HG03135 (cell line): ENCODE measurements at regions not wholly inside any gene's neighbourhood (a gene's known extent, or its start where the extent isn't known, plus 50 kb on each side); places are given as distances from the start of the nearest gene placed in this dataset.
"Not testable (repeated sequence)": the region's sequence is repeated elsewhere in the genome, so short reads cannot be mapped to it uniquely, and the experiment has no call there.

Source experiments
- ATAC-seq: cut with Tn5 transposase; IDR thresholded peaks from one replicate; pipeline ENCODE4 v1.9.1; 2021; ENCODE audit warnings: mild to moderate bottlenecking, moderate library complexity; ENCODE audit not compliant: unreplicated experiment

GRCh38 chr14:105635560-105635959 lies 109.2 kb downstream of the TMEM121 start:
- no peak for ATAC-seq

- ATAC-seq = not testable (repeated sequence)
Measured at GRCh38 chr14:105636021-105636420, 109.6 kb downstream of the TMEM121 start.

- no peak for ATAC-seq
Measured at GRCh38 chr14:105636935-105637334, 110.6 kb downstream of the TMEM121 start.

- not testable (repeated sequence) for ATAC-seq
Measured at GRCh38 chr14:105637345-105637744, 111.0 kb downstream of the TMEM121 start.

- not testable (repeated sequence) for ATAC-seq
Measured at GRCh38 chr14:105639969-105640931, 113.9 kb downstream of the TMEM121 start.

GRCh38 chr14:105641075-105641937 lies 114.9 kb downstream of the TMEM121 start:
- ATAC-seq = no peak

- not testable (repeated sequence) for ATAC-seq
Measured at GRCh38 chr14:105641951-105642350, 115.6 kb downstream of the TMEM121 start.

GRCh38 chr14:105642486-105642885 lies 116.1 kb downstream of the TMEM121 start:
- not testable (repeated sequence) for ATAC-seq

GRCh38 chr14:105643406-105644052 lies 117.1 kb downstream of the TMEM121 start:
- ATAC-seq = not testable (repeated sequence)

- ATAC-seq = not testable (repeated sequence)
Measured at GRCh38 chr14:105644053-105644435, 117.7 kb downstream of the TMEM121 start.

GRCh38 chr14:105644457-105644856 lies 118.1 kb downstream of the TMEM121 start:
- not testable (repeated sequence) for ATAC-seq

- not testable (repeated sequence) for ATAC-seq
Measured at GRCh38 chr14:105644891-105645290, 118.5 kb downstream of the TMEM121 start.

GRCh38 chr14:105645389-105645788 lies 119.0 kb downstream of the TMEM121 start:
- not testable (repeated sequence) for ATAC-seq

- ATAC-seq = no peak
Measured at GRCh38 chr14:105646175-105646574, 119.8 kb downstream of the TMEM121 start.

- ATAC-seq = not testable (repeated sequence)
Measured at GRCh38 chr14:105646711-105647281, 120.4 kb downstream of the TMEM121 start.

GRCh38 chr14:105647426-105647783 lies 121.0 kb downstream of the TMEM121 start:
- not testable (repeated sequence) for ATAC-seq

- ATAC-seq = no peak
Measured at GRCh38 chr14:105647784-105648608, 121.6 kb downstream of the TMEM121 start.

GRCh38 chr14:105648609-105649535 lies 122.5 kb downstream of the TMEM121 start:
- ATAC-seq = not testable (repeated sequence)

GRCh38 chr14:105652317-105652716 lies 125.9 kb downstream of the TMEM121 start:
- ATAC-seq = not testable (repeated sequence)
